Lung (tissue), 11 donors: ENCODE measurements at regions not wholly inside any gene's neighbourhood (a gene's known extent, or its start where the extent isn't known, plus 50 kb on each side); places are given as distances from the start of the nearest gene placed in this dataset.

Source experiments
- ATAC-seq: fragments of 200-7000 bp; cut with Tn5 transposase; one replicate; pipeline ENCODE4 v1.9.1; 2020; ENCODE audit warnings: moderate number of reproducible peaks; ENCODE audit not compliant: insufficient read depth, low FRiP score
- DNase-seq, 3 donors: peaks; one replicate each; pipeline ENCODE4 v3.0.0-alpha.2; 2013 to 2017
- H3K27ac ChIP-seq, 2 donors: one replicate each; pipeline ENCODE4 v1.5.1; 2013; ENCODE audit warnings: mild to moderate bottlenecking in 2 of 2, moderate library complexity in 2 of 2, control low read depth in 1 of 2, inconsistent platforms in 1 of 2, low read depth in 1 of 2, low read length in 1 of 2
- H3K27me3 ChIP-seq, 3 donors: one replicate each; pipeline ENCODE4 v1.5.1; 2013; ENCODE audit warnings: low read length in 2 of 3; ENCODE audit not compliant: control insufficient read depth in 3 of 3, insufficient read depth in 3 of 3
- H3K36me3 ChIP-seq, 4 donors: one replicate each; pipeline ENCODE4 v1.5.1; 2013; ENCODE audit warnings: low read length in 4 of 4, mild to moderate bottlenecking in 1 of 4, moderate library complexity in 1 of 4; ENCODE audit not compliant: control insufficient read depth in 4 of 4, insufficient read depth in 4 of 4
- H3K4me1 ChIP-seq, 5 donors: one replicate each; pipeline ENCODE4 v1.5.1; 2013; ENCODE audit warnings: low read length in 5 of 5, mild to moderate bottlenecking in 2 of 5, moderate library complexity in 1 of 5; ENCODE audit not compliant: control insufficient read depth in 5 of 5, insufficient read depth in 5 of 5
- H3K4me3 ChIP-seq: one replicate; pipeline ENCODE4 v1.5.1; 2013; ENCODE audit warnings: mild to moderate bottlenecking, control low read depth, moderate library complexity
- H3K9ac ChIP-seq, 2 donors: one replicate each; pipeline ENCODE4 v1.5.1; 2013; ENCODE audit warnings: low read length in 2 of 2, control low read depth in 1 of 2; ENCODE audit not compliant: insufficient read depth in 1 of 2
- H3K9me3 ChIP-seq, 4 donors: one replicate each; pipeline ENCODE4 v1.5.1; 2013; ENCODE audit warnings: low read length in 3 of 4, mild to moderate bottlenecking in 1 of 4, moderate library complexity in 1 of 4; ENCODE audit not compliant: control insufficient read depth in 4 of 4, insufficient read depth in 3 of 4
- CTCF ChIP-seq: IDR thresholded peaks from 2 replicates; pipeline ENCODE4 v1.5.1; 2012; ENCODE audit warnings: mild to moderate bottlenecking; ENCODE audit errors: control extremely low read depth, extremely low read depth
- WGBS, 2 donors: extraction: QIAGEN DNeasy Blood & Tissue Kit; methylation state at CpG; one replicate each; pipeline ENCODE4 v1.1.7; 2013; 5-methylcytosine and 5-hydroxymethylcytosine counted together
- donor health status: control.
- donor health status: control.
- donor health status: Bipolar disorder and iron deficiency.
- donor health status: healthy.
- donor health status: DM: yes; HTN: yes; CAD: no.

- Histone ChIP-seq H3K4me3 (no peak overlapping the region), H3K4me1 (no peaks in the 10 kb centered on the region), H3K27ac (no peak overlapping the region), H3K36me3 (no peaks in the 10 kb centered on the region), H3K9ac (no peak overlapping the region), H3K9me3 (peaks cover 0 to 2% (median 0%) of the 10 kb centered on the region in 4 donors), H3K27me3 (peaks cover 0 to 17% (median 0%) of the 10 kb centered on the region in 3 donors)
- ATAC-seq (no peak), DNase-seq (no peak)
- no peak for TF ChIP-seq CTCF
- WGBS, 2 donors = 33 to 38% methylated on average over 10 of the region's 10 CpGs
Measured at GRCh38 chr1:4564051-4564450, 90.4 kb upstream of the AJAP1 start.

GRCh38 chr1:4565166-4565565, 89.2 kb upstream of the AJAP1 start:
- H3K27me3 ChIP-seq = peaks cover 0 to 17% (median 0%) of the 10 kb centered on the region in 3 donors
- no peak for DNase-seq
- peaks cover 0 to 2% (median 0%) of the 10 kb centered on the region in 4 donors for H3K9me3 ChIP-seq
- no peak overlapping the region for H3K27ac ChIP-seq
- H3K36me3 ChIP-seq = no peaks in the 10 kb centered on the region
- WGBS, 2 donors = 81 to 82% methylated on average over 3 of the region's 3 CpGs
- no peak overlapping the region for H3K9ac ChIP-seq
- no peak for ATAC-seq
- no peak overlapping the region for H3K4me3 ChIP-seq
- no peaks in the 10 kb centered on the region for H3K4me1 ChIP-seq
- TF ChIP-seq CTCF = no peak

- H3K27me3 ChIP-seq = peaks cover 0 to 14% (median 0%) of the 10 kb centered on the region in 3 donors
- no peaks in the 10 kb centered on the region for H3K4me1 ChIP-seq
- DNase-seq (no peak), ATAC-seq (no peak)
- no peak overlapping the region for H3K9ac ChIP-seq
- no peak overlapping the region for H3K27ac ChIP-seq
- H3K4me3 ChIP-seq = no peak overlapping the region
- H3K36me3 ChIP-seq = no peaks in the 10 kb centered on the region
- peaks cover 0 to 2% (median 0%) of the 10 kb centered on the region in 4 donors for H3K9me3 ChIP-seq
- 65 to 74% methylated on average over 12 of the region's 12 CpGs for WGBS, 2 donors
- TF ChIP-seq CTCF = no peak
Measured at GRCh38 chr1:4565801-4566449, 88.5 kb upstream of the AJAP1 start.

- no peaks in the 10 kb centered on the region for H3K4me1 ChIP-seq
- H3K36me3 ChIP-seq = no peaks in the 10 kb centered on the region
- TF ChIP-seq CTCF = no peak
- no peak overlapping the region for H3K9ac ChIP-seq
- WGBS, 2 donors = 81 to 90% methylated on average over 6 of the region's 6 CpGs
- no peak for DNase-seq
- no peak overlapping the region for H3K27ac ChIP-seq
- peaks cover 0 to 4% (median 0%) of the 10 kb centered on the region in 4 donors for H3K9me3 ChIP-seq
- no peak overlapping the region for H3K4me3 ChIP-seq
- ATAC-seq = no peak
- H3K27me3 ChIP-seq = peaks cover 0 to 10% (median 0%) of the 10 kb centered on the region in 3 donors
Measured at GRCh38 chr1:4571263-4571662, 83.1 kb upstream of the AJAP1 start.
